GM19351 (cell line): ENCODE measurements at regions not wholly inside any gene's neighbourhood (a gene's known extent, or its start where the extent isn't known, plus 50 kb on each side); places are given as distances from the start of the nearest gene placed in this dataset.

ENCODE experiments used
- ATAC-seq: cut with Tn5 transposase; IDR thresholded peaks from one replicate; pipeline ENCODE4 v1.9.1; 2021; ENCODE audit warnings: mild to moderate bottlenecking, moderate library complexity; ENCODE audit not compliant: unreplicated experiment

DNA sequence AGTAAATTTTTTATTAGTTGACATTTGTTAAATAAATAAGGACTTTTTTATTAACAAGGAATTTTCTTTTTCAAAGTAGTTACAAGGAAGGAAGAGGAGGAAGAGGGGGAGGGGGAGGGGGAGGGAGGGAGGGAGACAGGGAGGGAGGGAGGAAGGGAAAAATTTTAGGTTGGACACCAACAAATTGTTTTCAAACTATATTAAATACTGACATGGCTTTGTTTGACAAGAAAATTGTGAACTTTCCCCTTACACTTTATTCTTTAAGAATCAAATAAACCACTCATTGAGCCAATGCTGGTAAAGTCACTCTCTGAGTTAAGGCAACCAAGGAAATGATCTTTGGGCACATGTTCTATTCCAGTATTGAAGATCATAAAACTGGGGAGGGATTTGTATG lies 115.7 kb upstream of the PPP2R3A start:
- ATAC-seq = no peak

DNA sequence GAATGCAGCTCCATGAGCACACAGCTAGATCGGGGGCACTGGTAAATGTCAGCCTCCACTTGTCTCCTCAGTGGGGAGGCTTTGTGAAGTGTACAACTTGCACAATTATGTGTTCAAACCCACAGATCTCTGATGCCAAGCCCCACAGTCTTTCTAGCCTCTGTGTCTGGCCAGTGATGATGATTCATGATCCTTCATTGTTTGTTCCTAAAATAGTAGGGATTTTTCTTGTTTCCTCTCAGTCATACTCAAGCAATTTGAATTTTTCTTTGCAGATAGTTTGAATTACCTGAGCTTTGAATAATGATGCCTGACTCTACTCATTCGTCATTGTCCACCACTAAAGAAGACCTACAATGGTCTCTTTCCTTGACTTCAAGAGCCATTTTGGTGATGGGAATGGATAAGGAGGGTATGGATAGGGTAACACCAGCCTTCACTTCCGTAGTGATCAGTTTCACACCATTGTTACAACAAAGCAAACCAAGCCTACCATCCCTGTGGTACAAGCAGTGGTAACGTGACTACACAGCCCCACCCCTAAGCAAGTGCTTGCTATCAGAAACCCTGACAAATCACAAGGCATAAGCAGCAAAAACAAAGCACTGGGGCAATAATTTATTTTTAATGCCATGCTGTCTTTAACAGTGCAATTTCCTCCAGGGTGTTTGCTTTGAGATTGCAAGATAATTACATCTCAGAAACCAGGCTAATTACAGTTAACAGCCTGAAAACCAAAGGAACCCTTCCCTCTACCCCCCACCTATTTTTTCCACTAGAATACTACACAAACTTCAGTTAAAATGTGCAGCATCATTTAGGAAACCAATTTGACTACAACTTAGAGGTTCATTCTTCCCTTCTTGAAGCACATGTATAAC lies 114.1 kb upstream of the PPP2R3A start:
- ATAC-seq = no peak

DNA sequence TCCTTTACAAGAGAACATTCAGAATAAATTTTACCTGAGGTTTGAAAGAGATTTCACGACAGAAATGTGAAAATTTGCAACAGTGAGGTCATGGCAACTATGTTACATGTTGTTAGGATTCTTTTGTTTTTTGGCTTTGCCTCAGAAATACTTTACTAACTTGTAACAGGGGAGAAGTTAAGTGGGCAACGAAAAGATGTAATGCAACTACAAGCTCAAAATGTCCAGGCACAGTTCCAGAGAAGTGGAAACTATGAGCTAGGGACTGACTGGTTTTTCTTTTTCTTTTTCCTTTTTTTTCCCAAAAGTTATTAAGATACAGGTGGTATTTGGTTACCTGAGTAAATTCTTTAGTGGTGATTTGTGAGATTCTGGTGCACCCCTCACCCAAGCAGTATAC lies 111.5 kb upstream of the PPP2R3A start:
- no peak for ATAC-seq

DNA sequence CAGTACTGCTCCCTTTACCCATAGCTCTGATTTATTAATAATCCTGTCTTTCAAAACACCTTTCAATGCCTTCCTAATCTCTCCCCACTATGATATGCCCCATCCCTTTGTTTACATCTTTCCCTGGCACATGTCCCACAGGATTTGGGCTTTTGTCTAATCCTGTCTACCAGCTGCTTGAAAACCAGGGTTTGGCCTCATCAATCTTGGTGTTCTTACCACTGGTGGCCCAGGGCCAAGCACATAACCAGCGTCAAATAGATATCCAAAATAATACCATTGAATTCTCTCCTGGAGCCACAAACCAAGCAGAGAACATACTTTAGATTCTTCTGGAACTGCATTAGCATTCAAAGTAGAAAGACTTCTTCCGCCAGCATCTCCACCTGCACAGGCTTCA lies 104.8 kb upstream of the PPP2R3A start:
- no peak for ATAC-seq

DNA sequence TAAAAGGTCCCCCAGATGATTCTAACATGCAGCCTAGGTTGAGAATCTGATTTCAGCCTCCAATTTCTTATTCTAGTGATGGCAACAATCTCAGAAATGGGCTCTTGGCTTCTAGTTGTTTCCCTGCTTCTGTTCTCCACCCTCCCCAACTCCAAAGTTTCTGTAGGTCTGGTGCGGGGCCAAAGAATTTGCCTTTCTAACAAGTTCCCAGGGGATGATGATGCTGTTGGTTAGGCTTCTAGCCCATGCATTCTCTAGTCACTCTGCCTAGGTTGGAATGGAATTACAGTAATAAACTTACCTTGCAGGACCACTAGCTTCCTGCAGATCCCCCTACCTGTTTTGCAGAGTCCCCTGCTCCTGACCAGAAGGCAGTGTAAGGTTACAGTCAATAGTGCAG lies 103.2 kb upstream of the PPP2R3A start:
- ATAC-seq = no peak

DNA sequence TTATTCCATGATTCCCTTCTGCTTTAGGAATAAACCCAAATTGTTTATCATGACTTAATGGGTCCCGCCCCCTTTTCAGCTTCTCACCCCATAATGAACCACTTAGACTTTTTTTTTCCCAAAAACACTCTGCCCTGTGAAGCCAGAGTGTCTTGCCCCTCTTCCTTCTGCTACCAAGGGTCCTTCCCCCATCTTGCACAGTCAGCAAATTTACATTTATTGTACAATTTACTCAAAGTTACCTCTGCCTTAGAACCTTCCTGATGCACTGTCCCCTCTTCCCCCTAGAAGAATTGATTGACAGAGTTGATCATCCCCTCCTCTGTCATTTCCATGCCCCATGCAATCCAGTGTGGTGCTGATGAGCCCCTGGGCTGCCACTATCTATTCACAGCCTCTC lies 101.5 kb upstream of the PPP2R3A start:
- ATAC-seq = no peak

DNA sequence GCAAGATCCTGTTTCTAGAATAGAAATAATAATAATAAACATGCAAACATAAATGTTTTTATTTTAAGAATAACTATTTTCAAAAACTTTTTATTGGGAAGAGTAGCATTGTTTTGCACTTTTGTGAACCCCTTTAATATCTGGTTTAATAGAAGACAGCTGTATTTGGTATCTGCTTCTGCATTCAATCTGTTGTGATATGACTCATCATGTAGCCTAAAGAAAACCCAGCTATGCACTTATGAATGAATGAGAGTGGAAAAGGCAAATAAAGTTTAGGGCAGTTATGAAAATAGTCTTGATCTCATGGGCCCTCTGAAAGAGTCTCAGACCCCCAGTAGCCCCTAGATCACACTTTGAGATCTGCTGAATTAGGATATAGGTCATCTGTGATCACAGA lies 100.4 kb upstream of the PPP2R3A start:
- ATAC-seq = no peak

DNA sequence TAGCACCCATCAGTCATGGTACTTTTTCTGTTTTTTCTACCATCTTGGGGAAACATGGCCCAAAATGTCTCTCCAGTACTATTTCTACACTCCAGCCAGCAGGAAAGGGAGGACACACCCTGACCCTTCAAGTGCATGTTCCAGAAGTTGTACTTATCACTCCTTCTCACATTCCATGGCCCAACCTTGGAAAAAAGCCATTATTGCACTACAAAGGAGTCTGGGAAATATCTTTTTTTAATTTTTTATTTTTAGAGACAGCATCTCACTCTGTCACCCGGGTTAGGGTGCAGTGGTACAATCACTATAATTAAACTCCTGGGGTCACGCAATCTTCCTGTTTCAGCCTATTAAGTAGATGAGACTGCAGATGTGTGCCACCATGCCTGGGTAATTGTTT lies 100.0 kb upstream of the PPP2R3A start:
- no peak for ATAC-seq

DNA sequence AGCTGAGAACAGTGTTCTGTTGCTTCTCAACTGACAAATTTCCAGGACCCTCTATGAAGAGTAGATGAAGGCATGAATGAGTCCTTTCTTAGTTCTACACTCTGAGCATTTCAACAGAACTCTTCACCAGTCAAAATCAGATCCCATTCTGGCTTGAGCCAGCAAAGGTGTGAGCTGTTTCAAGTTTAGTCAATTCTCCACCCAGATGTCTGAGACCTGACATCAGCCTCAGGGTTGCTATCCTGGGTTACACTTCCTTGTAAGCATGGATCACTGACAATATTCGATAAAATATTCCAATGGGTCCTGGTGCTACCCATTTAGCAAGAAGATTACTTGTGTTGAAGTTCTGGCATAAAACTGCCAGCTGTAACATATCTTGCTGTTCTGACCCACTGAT lies 97.6 kb upstream of the PPP2R3A start:
- no peak for ATAC-seq

DNA sequence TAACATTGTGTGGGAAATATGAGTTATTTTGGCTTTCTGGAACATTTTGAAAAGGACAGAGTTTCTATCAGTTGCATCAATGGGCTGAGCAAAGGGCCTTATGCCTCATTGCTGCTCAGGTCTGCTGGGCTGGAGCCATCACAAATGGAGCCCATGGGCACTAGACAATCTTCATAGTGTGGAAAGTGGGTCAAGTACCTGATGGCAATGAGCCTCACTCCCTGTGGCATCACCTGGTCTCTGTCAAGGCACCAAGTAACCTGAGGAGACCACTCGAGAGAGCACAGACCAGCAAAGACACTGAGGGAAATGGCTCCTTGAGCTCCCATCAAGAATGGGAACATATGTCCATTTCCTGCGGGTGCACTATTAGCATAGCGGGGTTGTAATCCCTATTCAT lies 96.7 kb upstream of the PPP2R3A start:
- ATAC-seq = no peak

DNA sequence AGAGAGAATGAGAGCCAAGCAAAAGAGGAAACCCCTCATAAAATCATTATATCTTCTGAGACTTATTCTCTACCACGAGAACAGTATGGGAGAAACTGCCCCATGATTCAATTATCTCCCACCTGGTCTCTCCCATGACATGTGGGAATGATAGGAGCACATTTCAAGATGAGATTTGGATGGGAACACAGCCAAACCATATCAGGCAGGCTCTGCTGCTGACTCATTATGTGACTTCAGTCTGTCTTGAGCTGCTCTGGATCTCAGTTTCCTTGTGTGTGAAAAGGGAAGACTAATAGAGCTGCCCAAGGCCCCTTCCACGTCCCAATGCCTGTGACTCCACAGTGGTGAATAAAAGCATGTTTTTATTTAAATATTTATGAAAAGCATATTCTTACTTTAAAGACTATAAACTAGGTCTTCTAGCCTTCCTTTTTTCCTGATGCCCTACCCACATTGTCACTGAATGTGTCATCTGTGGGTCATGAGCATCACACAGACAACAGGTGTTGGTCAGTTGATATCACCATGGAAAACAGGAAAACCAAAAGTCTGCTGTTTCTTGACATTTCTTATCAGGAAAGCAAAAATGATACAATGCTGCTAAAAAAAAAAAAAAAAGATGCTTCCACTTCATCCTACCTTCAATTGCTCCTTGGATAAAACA lies 96.0 kb upstream of the PPP2R3A start:
- no peak for ATAC-seq

DNA sequence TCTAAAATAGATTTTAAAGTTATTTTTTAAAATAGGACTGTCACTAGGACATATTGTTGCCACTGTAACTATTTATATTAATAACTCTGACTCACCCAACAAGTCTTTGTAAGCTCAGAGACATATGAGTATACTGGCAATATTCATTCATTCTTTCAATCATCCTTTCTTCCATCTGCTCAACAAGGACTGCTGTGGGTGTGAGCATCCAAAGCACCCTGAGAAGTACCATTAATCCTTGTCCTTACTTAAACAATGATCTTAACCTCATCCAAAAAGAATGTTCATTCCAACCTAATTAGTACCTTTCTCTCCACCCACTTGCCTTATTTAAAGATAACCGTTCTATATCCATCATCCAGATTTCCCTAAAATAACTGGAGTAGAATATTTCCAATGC lies 94.2 kb upstream of the PPP2R3A start:
- ATAC-seq = no peak

DNA sequence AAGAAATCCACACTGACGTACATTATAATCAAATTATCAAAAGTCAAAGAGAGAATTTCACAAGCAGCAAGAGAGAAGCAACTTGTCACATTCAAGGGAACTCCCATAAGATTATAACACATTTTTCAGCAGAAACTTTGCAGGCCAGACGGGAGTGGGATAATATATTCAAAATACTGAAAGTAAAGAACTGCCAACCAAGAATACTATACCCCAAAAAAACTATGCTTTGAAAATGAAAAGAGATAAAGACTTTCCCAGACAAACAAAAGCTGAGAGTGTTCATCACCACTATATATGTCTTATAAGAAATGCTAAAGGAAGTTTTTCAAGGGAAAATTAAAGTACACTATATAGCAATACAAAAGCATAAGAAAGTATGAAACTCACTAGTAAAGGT lies 91.5 kb upstream of the PPP2R3A start:
- no peak for ATAC-seq

DNA sequence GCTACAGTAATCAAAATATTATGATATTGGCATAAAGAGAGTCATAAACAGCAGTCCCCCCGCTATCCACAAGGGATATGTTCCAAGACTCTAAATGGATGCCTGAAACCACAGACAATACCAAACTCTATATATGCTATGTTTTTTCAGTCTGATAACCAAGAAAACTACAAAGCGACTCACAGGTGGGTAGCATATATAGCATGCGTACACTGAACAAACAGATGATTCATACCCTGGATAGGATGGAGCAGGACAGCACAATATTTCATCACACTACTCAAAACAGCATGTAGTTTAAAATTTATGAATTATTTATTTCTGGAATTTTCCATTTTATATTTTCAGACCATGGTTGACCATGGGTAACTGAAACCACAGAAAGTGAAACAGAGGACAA lies 87.0 kb upstream of the PPP2R3A start:
- ATAC-seq = no peak

DNA sequence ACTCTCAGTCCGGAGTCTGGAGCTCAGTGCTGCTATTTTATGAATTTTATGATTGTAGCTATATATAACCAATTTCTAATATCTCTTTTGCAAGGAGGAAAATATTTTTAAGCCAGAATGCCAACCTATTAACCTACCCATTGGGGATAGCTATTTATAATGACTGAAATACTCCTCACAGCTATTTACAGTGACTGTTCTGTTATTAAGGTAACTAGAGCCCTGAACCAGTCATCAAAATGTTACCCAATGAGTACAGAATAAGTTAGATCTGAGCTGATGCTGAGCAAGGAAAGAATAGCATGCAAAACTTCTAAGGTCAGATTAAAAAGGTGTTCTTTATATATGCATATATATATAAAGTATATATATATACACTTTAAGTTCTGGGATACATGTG lies 79.6 kb upstream of the PPP2R3A start:
- no peak for ATAC-seq

DNA sequence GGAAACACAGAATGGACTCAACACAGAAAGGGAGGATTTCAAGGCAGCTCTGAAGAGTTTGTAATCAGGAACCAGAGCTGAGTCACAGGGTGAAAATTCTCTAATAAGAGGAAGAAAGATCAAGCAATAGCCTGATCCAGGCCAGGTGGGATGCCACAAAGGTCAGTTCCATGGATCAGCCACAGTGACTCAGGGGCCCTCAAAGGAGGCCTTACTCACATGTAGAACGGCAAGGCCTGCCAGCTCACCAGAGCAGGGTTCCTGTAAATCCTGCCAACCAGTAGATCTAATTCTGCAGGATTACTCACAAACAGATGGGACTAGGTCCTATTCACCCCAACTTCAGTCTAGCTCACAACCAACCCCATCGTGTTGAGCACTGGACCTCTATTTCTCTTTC lies 78.3 kb upstream of the PPP2R3A start:
- no peak for ATAC-seq

DNA sequence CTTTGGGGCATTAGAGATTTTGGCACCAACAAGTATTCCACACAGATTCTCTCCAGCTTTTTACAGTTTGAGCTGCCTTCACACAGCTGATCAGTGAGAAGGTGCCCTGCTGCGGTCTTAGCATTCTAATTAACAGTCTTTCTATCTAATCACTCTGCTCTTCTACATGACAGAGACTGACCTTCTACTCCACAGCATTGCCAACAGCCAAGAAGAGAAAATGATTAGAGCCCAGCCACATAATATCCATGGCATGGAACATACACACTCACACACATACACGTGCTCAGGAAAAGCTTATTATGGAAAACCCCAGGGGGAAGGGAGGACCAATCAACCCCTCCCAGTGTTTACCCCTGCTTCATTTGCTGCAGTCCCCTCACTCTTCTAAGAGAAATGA lies 76.1 kb upstream of the PPP2R3A start:
- no peak for ATAC-seq

DNA sequence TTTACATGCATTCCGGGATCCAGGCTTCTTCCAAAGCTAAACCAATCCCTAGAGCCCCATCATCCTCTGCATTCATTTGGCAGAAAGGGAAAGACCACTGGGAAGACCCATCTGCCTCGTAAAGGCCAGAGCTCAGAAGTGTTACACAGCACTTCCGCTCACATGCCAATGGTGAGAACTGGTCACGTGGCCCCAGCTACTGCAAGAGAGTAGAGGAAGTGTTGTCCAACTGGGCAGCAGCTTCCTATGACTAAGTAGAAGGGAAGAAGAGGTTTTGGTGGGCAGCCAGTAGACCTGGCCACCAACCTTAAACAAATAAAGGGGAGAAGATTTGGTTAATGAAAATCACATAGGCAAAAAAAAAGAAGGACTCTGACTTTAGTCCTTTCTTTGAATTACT lies 74.4 kb upstream of the PPP2R3A start:
- ATAC-seq = no peak

DNA sequence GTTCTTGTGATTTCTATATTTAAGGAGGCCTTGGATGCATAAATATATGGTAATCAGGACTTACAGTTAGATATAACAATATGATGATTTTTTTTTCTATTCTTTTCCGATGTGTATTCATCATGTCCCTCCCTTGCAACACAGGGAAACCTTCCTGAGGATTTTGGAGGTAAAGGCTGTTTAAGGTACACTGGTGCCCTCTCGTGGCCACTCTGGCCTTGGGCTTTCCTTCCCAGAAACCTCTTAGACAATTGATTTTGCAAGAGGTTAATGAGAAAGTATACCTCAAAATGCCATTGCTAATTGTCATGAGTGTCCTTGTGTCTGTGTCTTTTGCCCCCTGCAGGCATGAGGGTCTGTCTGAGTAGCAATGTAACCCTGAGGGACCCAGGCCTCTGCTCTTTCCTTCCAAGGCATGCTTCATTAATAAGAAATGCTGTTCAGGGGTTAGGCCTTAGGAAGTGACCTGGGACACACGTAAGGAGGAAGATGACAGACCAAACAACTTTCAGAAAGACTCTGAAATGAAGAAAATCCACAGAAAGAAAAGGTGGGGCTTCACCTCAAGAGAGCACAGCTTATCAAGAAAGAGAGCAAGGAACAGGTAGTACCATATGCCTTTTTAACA lies 70.3 kb upstream of the PPP2R3A start:
- ATAC-seq = no peak

DNA sequence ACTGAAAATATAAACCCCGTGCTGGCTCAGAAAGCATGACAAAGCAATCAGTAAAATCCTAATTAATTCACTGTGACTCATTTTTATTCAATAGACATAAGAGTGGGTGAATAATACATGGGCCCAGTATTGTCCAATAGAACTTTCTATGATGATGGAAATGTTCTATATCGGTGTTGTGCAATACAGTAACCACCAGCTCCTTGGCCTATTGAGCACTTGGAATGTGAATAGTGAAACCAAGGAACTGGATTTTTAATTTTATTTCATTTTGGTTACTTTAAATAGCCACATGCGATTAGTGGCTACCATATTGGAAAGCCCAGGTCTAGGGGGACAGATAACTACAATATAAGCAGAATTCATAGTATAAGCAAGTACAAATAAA lies 69.8 kb upstream of the PPP2R3A start:
- ATAC-seq = no peak

DNA sequence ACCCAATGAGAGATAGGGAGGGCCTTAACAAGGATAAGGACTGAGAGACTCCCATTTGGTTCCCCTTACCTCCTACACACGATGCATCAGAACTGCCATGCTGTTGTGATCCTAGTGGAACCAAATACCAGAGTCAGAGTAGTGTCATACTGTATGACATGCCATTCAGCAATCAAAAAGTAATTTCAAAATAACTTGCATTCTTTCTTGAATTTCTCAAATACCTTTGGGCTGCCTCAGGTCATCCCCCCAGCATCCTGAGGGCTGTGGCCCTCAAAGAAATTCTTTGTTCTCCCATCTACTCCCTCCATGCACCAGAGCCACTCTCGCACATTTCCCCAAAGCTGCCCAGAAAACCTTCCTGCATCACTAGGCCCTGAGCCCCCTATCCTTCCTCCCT lies 68.9 kb upstream of the PPP2R3A start:
- no peak for ATAC-seq

DNA sequence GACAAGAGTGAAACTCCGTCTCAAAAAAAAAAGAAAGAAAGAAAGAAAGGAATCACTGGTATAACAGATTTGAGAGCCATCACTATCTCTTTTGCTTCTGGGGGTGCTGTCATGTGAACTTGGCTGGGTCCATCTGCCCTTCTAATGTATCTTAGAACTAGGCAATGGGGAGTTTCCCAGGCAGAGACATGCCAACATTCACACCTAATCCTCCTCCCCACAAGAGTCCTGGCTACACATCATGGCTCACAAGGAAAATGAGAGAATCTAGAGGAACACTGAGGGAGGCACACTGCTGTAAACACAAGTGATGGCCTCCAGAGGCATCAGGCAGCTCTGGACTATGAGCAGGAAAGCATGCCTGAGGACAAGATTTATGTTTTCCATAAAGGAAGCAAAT lies 67.8 kb upstream of the PPP2R3A start:
- no peak for ATAC-seq
